HCT116 (cell line): ENCODE measurements at regions not wholly inside any gene's neighbourhood (a gene's known extent, or its start where the extent isn't known, plus 50 kb on each side); places are given as distances from the start of the nearest gene placed in this dataset.

Experiments used
- ATAC-seq: fragments of 200-7000 bp; cut with Tn5 transposase; 2 replicates; pipeline ENCODE4 v1.9.1; 2020; ENCODE audit warnings: mild to moderate bottlenecking, moderate library complexity
- BruUV-seq: library from RNA; stranded (reverse); fragments of 400-500 nt; replicated peaks from 2 replicates; lab custom pipeline; 2021; lab: Mats Ljungman, UMichigan
- CTCF ChIA-PET: fragments of 300-600 bp; sonication (Branson Sonifier 250); formaldehyde crosslinking; loops from one replicate; lab custom pipeline; 2021; ENCODE audit warnings: antibody characterized with exemption; lab: Charles Lee
- POLR2A ChIA-PET: fragments of 300-600, 350-600 bp; sonication (Branson Sonifier 250); formaldehyde crosslinking; loops from one replicate; lab custom pipeline; 2021; ENCODE audit warnings: antibody characterized with exemption; lab: Charles Lee
- RAD21 ChIA-PET, 2 experiments: fragments of 300-600 bp; sonication (Branson Sonifier 250); formaldehyde crosslinking; loops; one replicate each; lab custom pipeline; 2023; ENCODE audit warnings: low total read pairs in 2 of 2; ENCODE audit not compliant: uncharacterized antibody in 2 of 2, unreplicated experiment in 2 of 2, low non-redundant PET in 1 of 2; lab: Charles Lee
- DNase-seq: peaks from one replicate; pipeline ENCODE4 v3.0.0-alpha.2; 2010; ENCODE audit warnings: low read depth, low spot score
- H2AFZ ChIP-seq: fragments of 200-600 bp; shearing (Covaris generic), sonication (generic); 2 replicates; pipeline ENCODE4 v1.6.1; 2017; ENCODE audit warnings: low read depth, mixed run types, mixed read lengths, antibody characterized with exemption, low read length; ENCODE audit not compliant: poor library complexity, severe bottlenecking
- H3K27ac ChIP-seq: 2 replicates; pipeline ENCODE4 v1.5.1; 2012; ENCODE audit warnings: low read depth, low read length
- H3K27me3 ChIP-seq: fragments of 200-600 bp; sonication (generic); 2 replicates; pipeline ENCODE4 v1.6.1; 2016; ENCODE audit warnings: mixed run types, low read length, mixed read lengths; ENCODE audit not compliant: insufficient read depth
- H3K36me3 ChIP-seq, 2 experiments: fragments of 200-500 bp in 1 of 2; fragments of 200-600 bp in 1 of 2; sonication (Bioruptor generic) in 1 of 2; sonication (generic) in 1 of 2; 2 replicates each; pipeline versions ENCODE4 v1.5.1 to v1.6.1; 2014 to 2016; ENCODE audit warnings: low read length in 2 of 2, inconsistent platforms in 1 of 2, mixed read lengths in 1 of 2, mixed run types in 1 of 2; ENCODE audit not compliant: insufficient read depth in 2 of 2, control insufficient read depth in 1 of 2
- H3K4me1 ChIP-seq, 2 experiments: fragments of 200-600 bp in 1 of 2; sonication (generic) in 1 of 2; 2 replicates each; pipeline versions ENCODE4 v1.5.1 to v1.6.1; 2012 to 2017; ENCODE audit warnings: low read length in 2 of 2, inconsistent platforms in 1 of 2, mild to moderate bottlenecking in 1 of 2, mixed read lengths in 1 of 2, mixed run types in 1 of 2, moderate library complexity in 1 of 2; ENCODE audit not compliant: insufficient read depth in 2 of 2, control insufficient read depth in 1 of 2
- H3K4me2 ChIP-seq: fragments of 200-600 bp; sonication (generic); 2 replicates; pipeline ENCODE4 v1.6.1; 2017; ENCODE audit warnings: mixed run types, low read length, mixed read lengths
- H3K4me3 ChIP-seq, 2 experiments: fragments of 200-600 bp in 1 of 2; sonication (generic) in 1 of 2; replicated peaks in 1 of 2; 2 replicates each; pipeline ENCODE4 v1.5.1; 2011 to 2016; ENCODE audit warnings: low read length in 2 of 2, control low read depth in 1 of 2, low read depth in 1 of 2, mild to moderate bottlenecking in 1 of 2, mixed read lengths in 1 of 2, mixed run types in 1 of 2
- H3K79me2 ChIP-seq: fragments of 200-600 bp; sonication (generic); 2 replicates; pipeline ENCODE4 v1.6.1; 2017; ENCODE audit warnings: mild to moderate bottlenecking, mixed run types, low read length, moderate library complexity, mixed read lengths; ENCODE audit not compliant: insufficient read depth
- H3K9ac ChIP-seq: fragments of 200-600 bp; sonication (generic); 2 replicates; pipeline ENCODE4 v1.6.1; 2016; ENCODE audit warnings: low read length, mixed read lengths
- H3K9me2 ChIP-seq: fragments of 200-600 bp; sonication (generic), shearing (Covaris generic); 2 replicates; pipeline ENCODE4 v1.6.1; 2017; ENCODE audit warnings: mixed run types, mild to moderate bottlenecking, moderate library complexity; ENCODE audit not compliant: insufficient read depth
- H3K9me3 ChIP-seq, 2 experiments: fragments of 200-500 bp in 1 of 2; fragments of 200-600 bp in 1 of 2; sonication (Bioruptor generic) in 1 of 2; sonication (generic) in 1 of 2; 2 replicates each; pipeline ENCODE4 v1.6.1; 2014 to 2017; ENCODE audit warnings: low read length in 2 of 2, mixed read lengths in 2 of 2, inconsistent platforms in 1 of 2, low read depth in 1 of 2, mild to moderate bottlenecking in 1 of 2, mixed run types in 1 of 2, moderate library complexity in 1 of 2; ENCODE audit not compliant: control insufficient read depth in 1 of 2, insufficient read depth in 1 of 2
- H4K20me1 ChIP-seq: fragments of 200-600 bp; sonication (generic), shearing (Covaris generic); 2 replicates; pipeline ENCODE4 v1.6.1; 2017; ENCODE audit warnings: mixed run types, mild to moderate bottlenecking, moderate library complexity; ENCODE audit not compliant: insufficient read depth
- CBX3 ChIP-seq: IDR thresholded peaks from 2 replicates; pipeline ENCODE4 v1.6.1; 2012; ENCODE audit warnings: low read depth
- CEBPB ChIP-seq: IDR thresholded peaks from 2 replicates; pipeline ENCODE4 v1.6.1; 2012; ENCODE audit warnings: low read depth
- EGR1 ChIP-seq: IDR thresholded peaks from 2 replicates; pipeline ENCODE4 v1.6.1; 2012; ENCODE audit warnings: low read depth
- ELF1 ChIP-seq: IDR thresholded peaks from 2 replicates; pipeline ENCODE4 v1.6.1; 2012; ENCODE audit warnings: low read depth, borderline replicate concordance
- EZH2 ChIP-seq: fragments of 200-600 bp; sonication (generic); IDR thresholded peaks from 2 replicates; pipeline ENCODE4 v1.6.1; 2017; ENCODE audit warnings: antibody characterized with exemption, mixed run types
- EZH2phosphoT487 ChIP-seq: fragments of 200-600 bp; IDR thresholded peaks from 2 replicates; pipeline ENCODE4 v1.6.1; 2018; ENCODE audit warnings: antibody characterized with exemption, borderline replicate concordance
- FOSL1 ChIP-seq: IDR thresholded peaks from 2 replicates; pipeline ENCODE4 v1.6.1; 2012; ENCODE audit warnings: low read depth
- POLR2A ChIP-seq: IDR thresholded peaks from 2 replicates; pipeline ENCODE4 v1.7.0; 2011; ENCODE audit warnings: borderline replicate concordance; ENCODE audit not compliant: insufficient read depth, insufficient read length; ENCODE audit errors: extremely low read depth
- POLR2AphosphoS5 ChIP-seq: IDR thresholded peaks from 2 replicates; pipeline ENCODE4 v1.6.1; 2011; ENCODE audit warnings: mild to moderate bottlenecking, low read depth, low read length, moderate library complexity
- SIN3A ChIP-seq: IDR thresholded peaks from 2 replicates; pipeline ENCODE4 v1.6.1; 2012; ENCODE audit warnings: low read depth
- SRF ChIP-seq: IDR thresholded peaks from 2 replicates; pipeline ENCODE4 v1.6.1; 2012; ENCODE audit warnings: low read depth
- TCF7L2 ChIP-seq: IDR thresholded peaks from 2 replicates; pipeline ENCODE4 v1.7.0; 2011; ENCODE audit warnings: borderline replicate concordance, inconsistent platforms; ENCODE audit not compliant: insufficient read depth, insufficient read length; ENCODE audit errors: extremely low read depth
- YY1 ChIP-seq: IDR thresholded peaks from 2 replicates; pipeline ENCODE4 v1.6.1; 2011; ENCODE audit warnings: low read length, low read depth, moderate library complexity, mild to moderate bottlenecking; ENCODE audit not compliant: insufficient replicate concordance; ENCODE audit errors: extremely low read depth
- ZFX ChIP-seq: fragments of 450-650 bp; IDR thresholded peaks from 2 replicates; pipeline ENCODE4 v1.6.1; 2017
- ZNF274 ChIP-seq: fragments of 200-500 bp; sonication (Bioruptor generic); IDR thresholded peaks from 2 replicates; pipeline ENCODE4 v1.6.1; 2014; ENCODE audit warnings: mild to moderate bottlenecking, low read depth, low read length, inconsistent platforms
- intact Hi-C: fragments of 100-400 bp; cut with micrococcal nuclease; formaldehyde crosslinking; loops from 2 replicates; pipeline ENCODE4 v1.10.0; 2022
- TF ChIP-seq, protein P1 (sequence below): IDR thresholded peaks from 2 replicates; pipeline ENCODE4 v1.6.1; 2011; ENCODE audit warnings: mild to moderate bottlenecking, low read length, moderate library complexity; ENCODE audit not compliant: insufficient replicate concordance; ENCODE audit errors: extremely low read depth
- TF ChIP-seq, protein P2 (sequence below): IDR thresholded peaks from 2 replicates; pipeline ENCODE4 v1.6.1; 2012
- TF ChIP-seq, protein P3 (sequence below), 3 experiments: fragments of 200-600 bp in 1 of 3; sonication (generic) in 1 of 3; IDR thresholded peaks in 2 of 3; conservative IDR thresholded peaks in 1 of 3; 2 replicates each; pipeline ENCODE4 v1.5.1; 2012 to 2017; ENCODE audit warnings: low read depth in 2 of 3, low read length in 2 of 3, antibody characterized with exemption in 1 of 3, borderline replicate concordance in 1 of 3, control low read depth in 1 of 3, mild to moderate bottlenecking in 1 of 3, mixed read lengths in 1 of 3, mixed run types in 1 of 3, moderate library complexity in 1 of 3; ENCODE audit not compliant: insufficient read depth in 1 of 3
- TF ChIP-seq, protein P4 (sequence below): IDR thresholded peaks from 2 replicates; pipeline ENCODE4 v1.6.1; 2012; ENCODE audit warnings: low read depth
- TF ChIP-seq, protein P5 (sequence below): IDR thresholded peaks from 2 replicates; pipeline ENCODE4 v1.6.1; 2012

DNA sequence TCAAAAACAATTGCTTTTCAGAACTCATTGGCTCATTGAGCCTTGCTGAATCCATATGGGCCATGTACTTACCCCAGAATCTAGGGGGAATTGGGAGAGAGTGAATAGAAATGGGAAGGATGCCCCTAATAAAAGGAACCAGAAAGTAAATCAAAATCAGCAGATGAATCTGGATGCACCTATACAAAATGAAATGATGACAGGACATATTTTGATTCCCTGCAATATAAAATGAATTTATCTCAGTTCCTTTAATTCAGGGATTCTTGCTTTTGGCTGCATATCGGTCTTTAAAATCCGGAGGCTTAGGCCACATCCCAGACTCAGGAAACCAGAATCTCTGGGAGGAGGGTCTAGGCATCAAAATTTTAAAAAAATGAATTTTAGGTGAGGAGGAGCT is 107.7 kb upstream of the NEO1 start:
- H3K9ac ChIP-seq, result no peak overlapping the region
- no peaks in the 10 kb centered on the region for H3K79me2 ChIP-seq
- no peak for DNase-seq
- H3K9me3 ChIP-seq, result peaks cover 3% of the 10 kb centered on the region in 2 experiments; a peak in 2 of 4 replicates
- peaks cover 12% of the 10 kb centered on the region; the same call in 1 of the 2 replicates for H3K27me3 ChIP-seq
- CTCF ChIA-PET, result no interaction called here
- RAD21 ChIA-PET, result no interaction called here
- no peaks in the 10 kb centered on the region for H4K20me1 ChIP-seq
- no peak overlapping the region for H3K4me3 ChIP-seq
- no peak for TF ChIP-seq EZH2
- no peak for TF ChIP-seq EGR1
- TF ChIP-seq EZH2phosphoT487, result no peak
- TF ChIP-seq ZNF274, result no peak
- no peak for TF ChIP-seq TCF7L2
- TF ChIP-seq, protein P1, sequence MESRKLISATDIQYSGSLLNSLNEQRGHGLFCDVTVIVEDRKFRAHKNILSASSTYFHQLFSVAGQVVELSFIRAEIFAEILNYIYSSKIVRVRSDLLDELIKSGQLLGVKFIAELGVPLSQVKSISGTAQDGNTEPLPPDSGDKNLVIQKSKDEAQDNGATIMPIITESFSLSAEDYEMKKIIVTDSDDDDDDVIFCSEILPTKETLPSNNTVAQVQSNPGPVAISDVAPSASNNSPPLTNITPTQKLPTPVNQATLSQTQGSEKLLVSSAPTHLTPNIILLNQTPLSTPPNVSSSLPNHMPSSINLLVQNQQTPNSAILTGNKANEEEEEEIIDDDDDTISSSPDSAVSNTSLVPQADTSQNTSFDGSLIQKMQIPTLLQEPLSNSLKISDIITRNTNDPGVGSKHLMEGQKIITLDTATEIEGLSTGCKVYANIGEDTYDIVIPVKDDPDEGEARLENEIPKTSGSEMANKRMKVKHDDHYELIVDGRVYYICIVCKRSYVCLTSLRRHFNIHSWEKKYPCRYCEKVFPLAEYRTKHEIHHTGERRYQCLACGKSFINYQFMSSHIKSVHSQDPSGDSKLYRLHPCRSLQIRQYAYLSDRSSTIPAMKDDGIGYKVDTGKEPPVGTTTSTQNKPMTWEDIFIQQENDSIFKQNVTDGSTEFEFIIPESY, result no peak
- TF ChIP-seq CBX3, result no peak
- TF ChIP-seq, protein P2, sequence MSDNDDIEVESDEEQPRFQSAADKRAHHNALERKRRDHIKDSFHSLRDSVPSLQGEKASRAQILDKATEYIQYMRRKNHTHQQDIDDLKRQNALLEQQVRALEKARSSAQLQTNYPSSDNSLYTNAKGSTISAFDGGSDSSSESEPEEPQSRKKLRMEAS, result no peak
- TF ChIP-seq ELF1, result no peak
- TF ChIP-seq, protein P3, sequence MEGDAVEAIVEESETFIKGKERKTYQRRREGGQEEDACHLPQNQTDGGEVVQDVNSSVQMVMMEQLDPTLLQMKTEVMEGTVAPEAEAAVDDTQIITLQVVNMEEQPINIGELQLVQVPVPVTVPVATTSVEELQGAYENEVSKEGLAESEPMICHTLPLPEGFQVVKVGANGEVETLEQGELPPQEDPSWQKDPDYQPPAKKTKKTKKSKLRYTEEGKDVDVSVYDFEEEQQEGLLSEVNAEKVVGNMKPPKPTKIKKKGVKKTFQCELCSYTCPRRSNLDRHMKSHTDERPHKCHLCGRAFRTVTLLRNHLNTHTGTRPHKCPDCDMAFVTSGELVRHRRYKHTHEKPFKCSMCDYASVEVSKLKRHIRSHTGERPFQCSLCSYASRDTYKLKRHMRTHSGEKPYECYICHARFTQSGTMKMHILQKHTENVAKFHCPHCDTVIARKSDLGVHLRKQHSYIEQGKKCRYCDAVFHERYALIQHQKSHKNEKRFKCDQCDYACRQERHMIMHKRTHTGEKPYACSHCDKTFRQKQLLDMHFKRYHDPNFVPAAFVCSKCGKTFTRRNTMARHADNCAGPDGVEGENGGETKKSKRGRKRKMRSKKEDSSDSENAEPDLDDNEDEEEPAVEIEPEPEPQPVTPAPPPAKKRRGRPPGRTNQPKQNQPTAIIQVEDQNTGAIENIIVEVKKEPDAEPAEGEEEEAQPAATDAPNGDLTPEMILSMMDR (IDR thresholded peaks at IDR 0.05 in 2 of 3, conservative IDR thresholded peaks at IDR 0.05 in 1 of 3; ENCODE audit: borderline replicate concordance in 1 of 3, insufficient read depth in 1 of 3, low read depth in 2 of 3, low read length in 2 of 3), result no peak
- no peak for TF ChIP-seq ZFX
- TF ChIP-seq POLR2AphosphoS5, result no peak
- TF ChIP-seq SRF, result no peak
- TF ChIP-seq SIN3A, result no peak
- TF ChIP-seq POLR2A, result no peak
- no peak for TF ChIP-seq FOSL1
- TF ChIP-seq CEBPB, result no peak
- TF ChIP-seq, protein P4, sequence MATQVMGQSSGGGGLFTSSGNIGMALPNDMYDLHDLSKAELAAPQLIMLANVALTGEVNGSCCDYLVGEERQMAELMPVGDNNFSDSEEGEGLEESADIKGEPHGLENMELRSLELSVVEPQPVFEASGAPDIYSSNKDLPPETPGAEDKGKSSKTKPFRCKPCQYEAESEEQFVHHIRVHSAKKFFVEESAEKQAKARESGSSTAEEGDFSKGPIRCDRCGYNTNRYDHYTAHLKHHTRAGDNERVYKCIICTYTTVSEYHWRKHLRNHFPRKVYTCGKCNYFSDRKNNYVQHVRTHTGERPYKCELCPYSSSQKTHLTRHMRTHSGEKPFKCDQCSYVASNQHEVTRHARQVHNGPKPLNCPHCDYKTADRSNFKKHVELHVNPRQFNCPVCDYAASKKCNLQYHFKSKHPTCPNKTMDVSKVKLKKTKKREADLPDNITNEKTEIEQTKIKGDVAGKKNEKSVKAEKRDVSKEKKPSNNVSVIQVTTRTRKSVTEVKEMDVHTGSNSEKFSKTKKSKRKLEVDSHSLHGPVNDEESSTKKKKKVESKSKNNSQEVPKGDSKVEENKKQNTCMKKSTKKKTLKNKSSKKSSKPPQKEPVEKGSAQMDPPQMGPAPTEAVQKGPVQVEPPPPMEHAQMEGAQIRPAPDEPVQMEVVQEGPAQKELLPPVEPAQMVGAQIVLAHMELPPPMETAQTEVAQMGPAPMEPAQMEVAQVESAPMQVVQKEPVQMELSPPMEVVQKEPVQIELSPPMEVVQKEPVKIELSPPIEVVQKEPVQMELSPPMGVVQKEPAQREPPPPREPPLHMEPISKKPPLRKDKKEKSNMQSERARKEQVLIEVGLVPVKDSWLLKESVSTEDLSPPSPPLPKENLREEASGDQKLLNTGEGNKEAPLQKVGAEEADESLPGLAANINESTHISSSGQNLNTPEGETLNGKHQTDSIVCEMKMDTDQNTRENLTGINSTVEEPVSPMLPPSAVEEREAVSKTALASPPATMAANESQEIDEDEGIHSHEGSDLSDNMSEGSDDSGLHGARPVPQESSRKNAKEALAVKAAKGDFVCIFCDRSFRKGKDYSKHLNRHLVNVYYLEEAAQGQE, result no peak
- TF ChIP-seq, protein P5, sequence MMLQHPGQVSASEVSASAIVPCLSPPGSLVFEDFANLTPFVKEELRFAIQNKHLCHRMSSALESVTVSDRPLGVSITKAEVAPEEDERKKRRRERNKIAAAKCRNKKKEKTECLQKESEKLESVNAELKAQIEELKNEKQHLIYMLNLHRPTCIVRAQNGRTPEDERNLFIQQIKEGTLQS, result no peak
- TF ChIP-seq YY1, result no peak
- TF ChIP-seq, all 23 proteins: peak for 0
- Histone ChIP-seq H3K27ac (no peak overlapping the region), H3K36me3 (no peaks in the 10 kb centered on the region), H3K4me1 (no peaks in the 10 kb centered on the region), H3K9me2 (no peaks in the 10 kb centered on the region), H3K4me2 (no peak overlapping the region), H2AFZ (no peak overlapping the region)
- intact Hi-C loops, result no loop called here
- no TSS peak for BruUV-seq
- ATAC-seq, result no peak
- POLR2A ChIA-PET, result no interaction called here
